Left lung (tissue), 4 donors: ENCODE measurements at regions not wholly inside any gene's neighbourhood (a gene's known extent, or its start where the extent isn't known, plus 50 kb on each side); places are given as distances from the start of the nearest gene placed in this dataset.
A peak's percentile ranks its signal among the peaks of the same experiment; 100 is the strongest.

Source experiments
- ATAC-seq: fragments of 200-7000 bp; cut with Tn5 transposase; one replicate; pipeline ENCODE4 v1.9.1; 2020; ENCODE audit warnings: moderate library complexity
- DNase-seq, 4 donors: peaks; one replicate each; pipeline ENCODE4 v3.0.0-alpha.2; 2013 to 2020
- H3K27ac ChIP-seq, 2 donors: fragments of 200-600 bp; sonication (generic) in 1 of 2; one replicate each; pipeline versions ENCODE4 v1.5.0 to v1.8.0; 2020 to 2021
- H3K27me3 ChIP-seq, 2 donors: fragments of 200-600 bp; sonication (generic) in 1 of 2; one replicate each; pipeline versions ENCODE4 v1.5.0 to v1.8.0; 2020 to 2021
- H3K36me3 ChIP-seq, 2 donors: fragments of 200-600 bp; sonication (generic) in 1 of 2; one replicate each; pipeline versions ENCODE4 v1.5.0 to v1.8.0; 2020 to 2021
- H3K4me1 ChIP-seq, 2 donors: fragments of 200-600 bp; one replicate each; pipeline ENCODE4 v1.8.0; 2021
- H3K4me3 ChIP-seq, 2 donors: fragments of 200-600 bp; sonication (generic) in 1 of 2; one replicate each; pipeline versions ENCODE4 v1.5.0 to v1.8.0; 2020 to 2021; ENCODE audit warnings: mild to moderate bottlenecking in 1 of 2
- H3K9me3 ChIP-seq, 2 donors: fragments of 200-600 bp; sonication (generic) in 1 of 2; one replicate each; pipeline versions ENCODE4 v1.5.0 to v1.8.0; 2020 to 2021
- CTCF ChIP-seq, 2 donors: fragments of 200-600 bp; sonication (generic) in 1 of 2; IDR thresholded peaks; one replicate each; pipeline versions ENCODE4 v1.5.0 to v1.8.0; 2021; ENCODE audit warnings: antibody characterized with exemption in 2 of 2
- intact Hi-C, 2 donors: fragments of 100-400 bp; cut with DNase I; formaldehyde crosslinking; loops; one replicate each; pipeline versions ENCODE4 v1.11.2 to v1.14.2; 2022
- donor health status: DM: no; HTN: yes; CAD: no.
- donor health status: DM: no; HTN: no; CAD: no.

DNA sequence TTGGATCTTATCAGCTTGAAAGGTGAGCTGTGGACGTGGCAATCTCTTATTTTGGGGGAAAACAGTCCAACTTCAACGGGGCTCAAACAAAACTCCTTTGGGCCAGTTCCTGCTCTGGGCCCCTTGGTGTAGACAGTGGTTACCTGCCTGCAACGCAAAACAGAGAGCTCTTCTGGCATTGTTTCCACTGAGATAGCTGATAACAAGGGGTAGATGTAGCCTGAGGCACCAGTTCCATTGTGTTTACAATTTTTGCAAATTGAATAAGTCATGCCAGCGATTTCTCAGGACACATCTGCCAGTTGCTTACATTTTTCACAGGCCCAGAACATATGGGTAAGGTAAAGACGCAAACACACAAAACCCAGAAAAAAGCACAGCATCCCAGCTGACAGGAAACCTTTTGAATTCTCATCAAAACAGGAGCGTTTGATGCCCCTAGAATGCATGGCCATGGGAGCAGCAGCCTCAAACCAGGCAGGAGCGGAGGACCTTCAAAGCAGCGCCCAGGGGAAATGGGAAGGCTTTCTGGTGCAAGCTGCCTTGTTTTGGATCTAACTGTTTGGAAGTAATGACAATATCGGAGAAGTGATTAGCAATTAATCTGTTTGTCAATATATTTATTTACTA is 259.7 kb downstream of the AACS start:
- Histone ChIP-seq H3K27me3 (peaks cover 0 to 26% of the 10 kb centered on the region in 2 donors), H3K9me3 (peaks cover 0 to 5% of the 10 kb centered on the region in 2 donors), H3K4me3 (no peak overlapping the region), H3K36me3 (no peaks in the 10 kb centered on the region), H3K4me1 (no peaks in the 10 kb centered on the region), H3K27ac (no peak overlapping the region)
- intact Hi-C loops: no loop called here
- TF ChIP-seq CTCF (IDR thresholded peaks at IDR 0.05): no peak
- DNase-seq (no peak), ATAC-seq (no peak)

- Histone ChIP-seq H3K36me3 (no peaks in the 10 kb centered on the region), H3K9me3 (peaks cover 0 to 5% of the 10 kb centered on the region in 2 donors), H3K4me1 (no peaks in the 10 kb centered on the region), H3K4me3 (no peak overlapping the region), H3K27ac (no peak overlapping the region), H3K27me3 (peaks cover 0 to 66% of the 10 kb centered on the region in 2 donors)
- DNase-seq (no peak), ATAC-seq (no peak)
- TF ChIP-seq CTCF (IDR thresholded peaks at IDR 0.05): no peak
- intact Hi-C loops: no loop called here
These were observed 264.2 kb downstream of the AACS start for GRCh38 chr12:125329239-125330102.

DNA sequence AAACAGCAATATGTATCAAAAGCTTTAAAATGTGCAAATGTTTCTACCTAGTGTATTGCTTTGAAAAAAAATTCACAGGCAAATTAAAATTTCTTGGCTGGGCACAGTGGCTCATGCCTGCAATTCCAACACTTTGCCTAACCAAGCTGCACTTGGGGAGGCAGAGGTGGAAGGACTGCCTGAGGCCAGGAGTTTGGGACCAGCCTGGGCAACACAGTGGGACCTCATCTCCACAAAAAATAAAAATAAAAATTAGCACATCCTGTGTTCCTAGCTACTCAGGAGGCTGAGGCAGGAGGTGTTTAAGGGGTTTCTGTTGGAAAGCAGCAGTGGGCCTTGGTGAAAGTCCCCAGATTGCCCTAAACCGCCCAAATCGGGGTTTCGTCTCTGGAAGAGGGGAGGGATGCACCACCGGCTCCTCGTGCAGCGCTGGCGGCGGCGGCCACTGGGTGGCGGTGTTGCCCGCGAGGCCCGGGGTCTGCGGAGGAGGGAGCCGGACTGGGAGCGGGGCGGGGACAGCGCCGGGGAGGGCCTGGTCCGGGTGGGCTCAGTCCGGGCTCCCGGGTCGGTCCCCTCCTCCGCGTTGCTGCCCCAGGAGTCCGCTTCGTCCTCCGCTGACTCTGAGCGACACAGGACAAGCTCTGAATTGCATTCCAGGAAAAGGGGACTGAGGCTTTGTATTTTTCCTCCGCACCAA is 265.6 kb downstream of the AACS start:
- Histone ChIP-seq H3K27me3 (peaks cover 0 to 77% of the 10 kb centered on the region in 2 donors), H3K9me3 (peaks cover 0 to 5% of the 10 kb centered on the region in 2 donors), H3K36me3 (no peaks in the 10 kb centered on the region), H3K4me3 (peak overlapping the region; percentile 16 to 18), H3K4me1 (no peaks in the 10 kb centered on the region), H3K27ac (no peak overlapping the region)
- ATAC-seq: peak; percentile 98
- intact Hi-C loops: no loop called here
- peak; percentile 73 to 86 for TF ChIP-seq CTCF (IDR thresholded peaks at IDR 0.05)
- DNase-seq: peak; percentile 13 to 88 (median 40)

DNA sequence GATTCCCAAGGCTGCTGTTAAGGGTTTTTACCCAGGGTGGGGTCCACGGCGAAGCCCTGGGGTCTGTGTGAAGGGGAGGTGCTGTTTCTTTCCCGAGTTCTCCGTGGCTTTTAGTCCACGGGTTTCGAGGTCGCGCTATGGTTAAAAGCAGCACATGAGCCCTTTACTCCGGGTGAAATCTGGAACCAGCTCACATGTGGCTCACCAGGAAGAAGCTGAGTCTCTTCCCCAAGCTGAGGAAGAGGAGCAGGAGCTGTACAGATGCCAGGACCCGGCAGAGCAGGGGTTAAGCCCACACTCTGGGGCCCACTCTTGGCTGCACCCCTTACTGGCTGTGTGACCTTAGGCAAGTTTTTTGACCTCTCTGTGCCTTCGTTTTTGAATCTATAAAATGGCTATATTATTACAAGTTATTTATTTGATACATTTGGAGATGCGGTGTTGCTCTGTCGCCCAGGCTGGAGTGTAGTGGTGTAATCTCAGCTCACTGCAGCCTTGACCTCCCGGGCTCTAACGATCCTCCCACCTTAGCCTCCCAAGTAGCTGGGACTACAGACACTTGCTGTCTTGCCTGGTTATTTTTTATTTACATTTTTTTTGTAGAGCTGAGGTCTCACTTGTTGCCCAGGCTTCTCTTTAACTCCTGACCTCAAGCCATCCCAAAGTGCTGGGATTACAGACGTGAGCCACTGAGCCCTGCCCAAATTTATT is 266.3 kb downstream of the AACS start:
- peaks cover 0 to 78% of the 10 kb centered on the region in 2 donors for H3K27me3 ChIP-seq
- ATAC-seq: peak; percentile 38
- H3K9me3 ChIP-seq: peaks cover 0 to 5% of the 10 kb centered on the region in 2 donors
- H3K4me3 ChIP-seq: peak overlapping the region; percentile 16 to 18
- no peaks in the 10 kb centered on the region for H3K36me3 ChIP-seq
- no peak overlapping the region for H3K27ac ChIP-seq
- H3K4me1 ChIP-seq: no peaks in the 10 kb centered on the region
- no peak for TF ChIP-seq CTCF (IDR thresholded peaks at IDR 0.05)
- intact Hi-C loops: no loop called here
- no peak for DNase-seq
